Lung (tissue), 11 donors: ENCODE measurements at regions not wholly inside any gene's neighbourhood (a gene's known extent, or its start where the extent isn't known, plus 50 kb on each side); places are given as distances from the start of the nearest gene placed in this dataset.

Experiments used
- ATAC-seq: fragments of 200-7000 bp; cut with Tn5 transposase; one replicate; pipeline ENCODE4 v1.9.1; 2020; ENCODE audit warnings: moderate number of reproducible peaks; ENCODE audit not compliant: insufficient read depth, low FRiP score
- DNase-seq, 3 donors: peaks; one replicate each; pipeline ENCODE4 v3.0.0-alpha.2; 2013 to 2017
- H3K27ac ChIP-seq, 2 donors: one replicate each; pipeline ENCODE4 v1.5.1; 2013; ENCODE audit warnings: mild to moderate bottlenecking in 2 of 2, moderate library complexity in 2 of 2, control low read depth in 1 of 2, inconsistent platforms in 1 of 2, low read depth in 1 of 2, low read length in 1 of 2
- H3K27me3 ChIP-seq, 3 donors: one replicate each; pipeline ENCODE4 v1.5.1; 2013; ENCODE audit warnings: low read length in 2 of 3; ENCODE audit not compliant: control insufficient read depth in 3 of 3, insufficient read depth in 3 of 3
- H3K36me3 ChIP-seq, 4 donors: one replicate each; pipeline ENCODE4 v1.5.1; 2013; ENCODE audit warnings: low read length in 4 of 4, mild to moderate bottlenecking in 1 of 4, moderate library complexity in 1 of 4; ENCODE audit not compliant: control insufficient read depth in 4 of 4, insufficient read depth in 4 of 4
- H3K4me1 ChIP-seq, 5 donors: one replicate each; pipeline ENCODE4 v1.5.1; 2013; ENCODE audit warnings: low read length in 5 of 5, mild to moderate bottlenecking in 2 of 5, moderate library complexity in 1 of 5; ENCODE audit not compliant: control insufficient read depth in 5 of 5, insufficient read depth in 5 of 5
- H3K4me3 ChIP-seq: one replicate; pipeline ENCODE4 v1.5.1; 2013; ENCODE audit warnings: mild to moderate bottlenecking, control low read depth, moderate library complexity
- H3K9ac ChIP-seq, 2 donors: one replicate each; pipeline ENCODE4 v1.5.1; 2013; ENCODE audit warnings: low read length in 2 of 2, control low read depth in 1 of 2; ENCODE audit not compliant: insufficient read depth in 1 of 2
- H3K9me3 ChIP-seq, 4 donors: one replicate each; pipeline ENCODE4 v1.5.1; 2013; ENCODE audit warnings: low read length in 3 of 4, mild to moderate bottlenecking in 1 of 4, moderate library complexity in 1 of 4; ENCODE audit not compliant: control insufficient read depth in 4 of 4, insufficient read depth in 3 of 4
- WGBS, 2 donors: extraction: QIAGEN DNeasy Blood & Tissue Kit; methylation state at CpG; one replicate each; pipeline ENCODE4 v1.1.7; 2013; 5-methylcytosine and 5-hydroxymethylcytosine counted together
- TF ChIP-seq, protein P1 (sequence below): IDR thresholded peaks from 2 replicates; pipeline ENCODE4 v1.5.1; 2012; ENCODE audit warnings: mild to moderate bottlenecking; ENCODE audit errors: control extremely low read depth, extremely low read depth
- donor health status: control.
- donor health status: control.
- donor health status: Bipolar disorder and iron deficiency.
- donor health status: healthy.
- donor health status: DM: yes; HTN: yes; CAD: no.

DNA sequence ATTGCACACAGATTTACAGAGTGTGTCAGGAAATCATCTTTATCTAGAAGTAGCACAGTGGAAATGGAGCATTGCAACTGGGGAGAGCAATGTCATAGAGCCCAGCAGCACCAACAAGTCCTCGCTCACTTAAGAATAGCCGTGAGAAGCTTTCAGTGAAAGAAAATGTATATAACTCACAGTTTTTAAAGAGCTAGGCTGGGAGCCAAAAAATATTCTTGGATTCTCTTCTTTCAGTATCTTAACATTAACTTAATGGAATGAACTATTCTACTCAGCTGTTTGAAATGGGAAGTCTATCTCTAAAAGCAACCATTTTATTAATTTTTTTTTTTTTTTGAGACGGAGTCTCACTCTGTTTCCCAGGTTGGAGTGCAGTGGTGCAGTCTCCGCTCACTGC lies 329.6 kb downstream of the COG6 start:
- no peak overlapping the region for H3K27ac ChIP-seq
- 77 to 91% methylated on average over 4 of the region's 4 CpGs for WGBS, 2 donors
- TF ChIP-seq, protein P1, sequence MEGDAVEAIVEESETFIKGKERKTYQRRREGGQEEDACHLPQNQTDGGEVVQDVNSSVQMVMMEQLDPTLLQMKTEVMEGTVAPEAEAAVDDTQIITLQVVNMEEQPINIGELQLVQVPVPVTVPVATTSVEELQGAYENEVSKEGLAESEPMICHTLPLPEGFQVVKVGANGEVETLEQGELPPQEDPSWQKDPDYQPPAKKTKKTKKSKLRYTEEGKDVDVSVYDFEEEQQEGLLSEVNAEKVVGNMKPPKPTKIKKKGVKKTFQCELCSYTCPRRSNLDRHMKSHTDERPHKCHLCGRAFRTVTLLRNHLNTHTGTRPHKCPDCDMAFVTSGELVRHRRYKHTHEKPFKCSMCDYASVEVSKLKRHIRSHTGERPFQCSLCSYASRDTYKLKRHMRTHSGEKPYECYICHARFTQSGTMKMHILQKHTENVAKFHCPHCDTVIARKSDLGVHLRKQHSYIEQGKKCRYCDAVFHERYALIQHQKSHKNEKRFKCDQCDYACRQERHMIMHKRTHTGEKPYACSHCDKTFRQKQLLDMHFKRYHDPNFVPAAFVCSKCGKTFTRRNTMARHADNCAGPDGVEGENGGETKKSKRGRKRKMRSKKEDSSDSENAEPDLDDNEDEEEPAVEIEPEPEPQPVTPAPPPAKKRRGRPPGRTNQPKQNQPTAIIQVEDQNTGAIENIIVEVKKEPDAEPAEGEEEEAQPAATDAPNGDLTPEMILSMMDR: no peak
- H3K9ac ChIP-seq: no peak overlapping the region
- H3K4me3 ChIP-seq: no peak overlapping the region
- peaks cover 0 to 4% (median 0%) of the 10 kb centered on the region in 4 donors for H3K9me3 ChIP-seq
- no peaks in the 10 kb centered on the region for H3K36me3 ChIP-seq
- H3K4me1 ChIP-seq: no peaks in the 10 kb centered on the region
- no peak for ATAC-seq
- H3K27me3 ChIP-seq: no peaks in the 10 kb centered on the region
- DNase-seq: peak in 2 of 3 donors; percentile 71 to 85

DNA sequence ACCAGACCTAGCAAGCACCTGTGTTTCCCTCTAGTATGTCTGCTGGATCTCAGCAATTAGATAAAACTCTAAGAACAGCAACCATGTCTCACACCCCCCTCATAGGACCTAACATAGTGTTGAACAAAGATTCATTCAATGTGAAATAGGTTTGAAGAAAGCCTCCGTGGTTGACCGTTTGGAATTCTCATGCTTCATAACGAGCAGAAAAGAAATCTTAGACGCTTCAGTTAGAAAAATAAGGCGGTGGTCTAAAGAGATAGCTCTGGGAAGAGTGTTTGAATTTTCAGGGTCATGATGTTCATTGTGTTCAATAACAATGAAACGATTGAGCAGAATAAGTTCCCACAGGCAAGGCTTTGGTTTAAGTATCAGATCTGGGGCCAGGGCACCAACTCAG lies 332.9 kb downstream of the COG6 start:
- Histone ChIP-seq H3K9ac (no peak overlapping the region), H3K4me3 (no peak overlapping the region), H3K9me3 (no peaks in the 10 kb centered on the region), H3K27me3 (no peaks in the 10 kb centered on the region), H3K36me3 (no peaks in the 10 kb centered on the region), H3K27ac (no peak overlapping the region), H3K4me1 (no peaks in the 10 kb centered on the region)
- ATAC-seq (no peak), DNase-seq (no peak)
- TF ChIP-seq, protein P1: no peak
- 93 to 96% methylated on average over 6 of the region's 6 CpGs for WGBS, 2 donors

DNA sequence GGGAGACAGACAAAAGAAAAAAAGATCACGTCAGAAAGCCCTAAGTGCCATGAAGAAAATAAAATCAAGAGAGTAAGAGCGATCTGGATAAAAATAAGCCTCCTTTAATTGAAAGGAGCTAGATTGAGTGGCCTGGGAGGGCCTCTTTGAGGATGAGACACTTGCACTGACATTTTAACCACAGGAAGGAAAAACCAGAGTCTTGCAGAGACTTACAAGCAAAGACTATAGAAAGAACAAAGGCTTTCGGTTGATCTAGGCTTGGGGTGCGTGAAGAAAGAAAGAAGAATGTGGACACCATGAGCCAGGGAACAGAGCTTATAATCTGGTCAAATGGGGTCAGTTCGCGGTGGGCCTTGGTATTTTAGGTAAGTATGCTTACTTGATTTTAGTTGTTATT lies 342.7 kb downstream of the COG6 start:
- H3K36me3 ChIP-seq: no peaks in the 10 kb centered on the region
- no peak overlapping the region for H3K4me3 ChIP-seq
- no peaks in the 10 kb centered on the region for H3K27me3 ChIP-seq
- WGBS, 2 donors: 83 to 87% methylated on average over 6 of the region's 6 CpGs
- peaks cover 0 to 3% (median 0%) of the 10 kb centered on the region in 4 donors for H3K9me3 ChIP-seq
- TF ChIP-seq, protein P1: no peak
- ATAC-seq: no peak
- H3K9ac ChIP-seq: no peak overlapping the region
- no peak overlapping the region for H3K27ac ChIP-seq
- peaks cover 0 to 20% (median 0%) of the 10 kb centered on the region in 5 donors for H3K4me1 ChIP-seq
- DNase-seq: no peak

DNA sequence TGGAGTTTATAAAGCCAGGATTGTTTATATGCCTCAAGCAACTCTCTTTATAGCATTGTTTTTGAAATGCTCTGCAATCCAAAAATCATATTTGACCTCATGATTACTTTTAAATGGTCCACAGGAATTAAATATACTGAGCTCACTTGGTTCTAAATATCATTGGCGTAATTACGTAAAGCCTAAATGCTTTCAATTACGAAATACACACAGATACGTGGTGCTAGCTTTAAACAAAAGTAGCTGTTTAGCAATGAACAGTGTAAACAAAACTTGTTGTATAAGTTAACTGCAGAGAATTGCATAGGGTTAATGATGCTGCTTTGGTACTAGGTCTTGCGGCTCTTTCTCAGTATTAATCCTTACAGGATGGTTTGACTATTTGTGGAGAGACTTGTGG lies 346.6 kb downstream of the COG6 start:
- Histone ChIP-seq H3K9ac (no peak overlapping the region), H3K9me3 (no peaks in the 10 kb centered on the region), H3K4me1 (peaks cover 0 to 20% (median 0%) of the 10 kb centered on the region in 5 donors), H3K27ac (no peak overlapping the region), H3K36me3 (no peaks in the 10 kb centered on the region), H3K4me3 (no peak overlapping the region), H3K27me3 (no peaks in the 10 kb centered on the region)
- TF ChIP-seq, protein P1: no peak
- WGBS, 2 donors: 74 to 79% methylated on average over 5 of the region's 5 CpGs
- ATAC-seq (no peak), DNase-seq (peak in 2 of 3 donors; percentile 90 to 93)
